ENCODE measurements at regions not wholly inside any gene's neighbourhood (a gene's known extent, or its start where the extent isn't known, plus 50 kb on each side); places are given as distances from the start of the nearest gene placed in this dataset.
"Not testable (repeated sequence)": the region's sequence is repeated elsewhere in the genome, so short reads cannot be mapped to it uniquely, and the experiment has no call there.

- Histone ChIP-seq H3K27ac (ENCODE audit: low read length) (no peak overlapping the region), H3K4me3 (ENCODE audit: low read depth in 2 of 2, low read length in 2 of 2) (no peak overlapping the region), H3K27me3 (ENCODE audit: control insufficient read depth, insufficient read depth, low read length) (no peaks in the 10 kb centered on the region), H3K4me1 (ENCODE audit: control insufficient read depth, insufficient read depth, low read length) (no peaks in the 10 kb centered on the region), H3K36me3 (ENCODE audit: control insufficient read depth, insufficient read depth, low read length) (no peaks in the 10 kb centered on the region), H3K9me3 (ENCODE audit: control insufficient read depth, insufficient read depth, low read depth, low read length) (no peaks in the 10 kb centered on the region)
- POLR2A ChIA-PET: no interaction called here
- no TSS peak for BruUV-seq (replicated peaks)
- intact Hi-C loops (cut with micrococcal nuclease; ENCODE audit: unreplicated experiment): no loop called here
- DNase-seq (ENCODE audit: low read depth, low spot score) (no peak), ATAC-seq (no peak)
- TF ChIP-seq CTCF (IDR thresholded peaks at IDR 0.05) (no peak), SIN3A (IDR thresholded peaks at IDR 0.05; ENCODE audit: borderline replicate concordance, insufficient read depth, low read depth, low read length) (no peak), TCF7L2 (IDR thresholded peaks at IDR 0.05; ENCODE audit: low read depth, low read length) (no peak), POLR2AphosphoS5 (IDR thresholded peaks at IDR 0.05; ENCODE audit: low read depth, low read length) (no peak), REST (IDR thresholded peaks at IDR 0.05; ENCODE audit: insufficient read depth in 1 of 2, low read depth in 2 of 2, low read length in 1 of 2) (no peak)
- CTCF ChIA-PET: no interaction called here
- in situ Hi-C loops (cut with HindIII; ENCODE audit: low pct_unique_long_range_greater_than_20kb, low sequenced_read_pairs): no loop called here
Measured at GRCh38 chr12:19772776-19773175, 333.5 kb downstream of the AEBP2 start.

DNA sequence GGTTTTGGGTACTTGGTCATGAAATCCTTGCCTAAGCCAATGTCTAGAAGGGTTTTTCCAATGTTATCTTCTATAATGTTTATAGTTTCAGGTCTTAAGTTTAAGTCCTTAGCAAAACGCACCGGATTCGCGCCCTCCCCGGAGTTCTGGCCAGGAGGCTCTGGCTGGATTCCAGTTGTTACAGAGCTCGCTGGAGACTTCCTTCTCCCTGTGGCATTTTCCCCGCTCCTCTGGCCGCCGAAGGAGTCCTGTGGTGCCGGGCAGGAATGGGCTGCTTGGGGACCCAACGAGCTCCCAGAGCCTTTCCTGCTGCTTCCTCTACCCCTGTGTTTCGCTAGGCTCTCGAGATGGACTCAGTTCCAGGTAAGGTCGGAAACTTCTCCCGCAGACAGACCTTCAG lies 335.9 kb downstream of the AEBP2 start:
- H3K9me3 ChIP-seq (ENCODE audit: control insufficient read depth, insufficient read depth, low read depth, low read length): no peaks in the 10 kb centered on the region
- H3K27ac ChIP-seq (ENCODE audit: low read length): no peak overlapping the region
- intact Hi-C loops (cut with micrococcal nuclease; ENCODE audit: unreplicated experiment): no loop called here
- DNase-seq (ENCODE audit: low read depth, low spot score) (no peak), ATAC-seq (no peak)
- no peak overlapping the region for H3K4me3 ChIP-seq (ENCODE audit: low read depth in 2 of 2, low read length in 2 of 2)
- in situ Hi-C loops (cut with HindIII; ENCODE audit: low pct_unique_long_range_greater_than_20kb, low sequenced_read_pairs): no loop called here
- ChIA-PET POLR2A (no interaction called here), CTCF (no interaction called here)
- no peaks in the 10 kb centered on the region for H3K27me3 ChIP-seq (ENCODE audit: control insufficient read depth, insufficient read depth, low read length)
- no TSS peak for BruUV-seq (replicated peaks)
- TF ChIP-seq CTCF (IDR thresholded peaks at IDR 0.05): no peak
- TF ChIP-seq TCF7L2 (IDR thresholded peaks at IDR 0.05; ENCODE audit: low read depth, low read length): no peak
- TF ChIP-seq POLR2AphosphoS5 (IDR thresholded peaks at IDR 0.05; ENCODE audit: low read depth, low read length): no peak
- no peak for TF ChIP-seq REST (IDR thresholded peaks at IDR 0.05; ENCODE audit: insufficient read depth in 1 of 2, low read depth in 2 of 2, low read length in 1 of 2)
- TF ChIP-seq SIN3A (IDR thresholded peaks at IDR 0.05; ENCODE audit: borderline replicate concordance, insufficient read depth, low read depth, low read length): no peak
- no peaks in the 10 kb centered on the region for H3K4me1 ChIP-seq (ENCODE audit: control insufficient read depth, insufficient read depth, low read length)
- H3K36me3 ChIP-seq (ENCODE audit: control insufficient read depth, insufficient read depth, low read length): no peaks in the 10 kb centered on the region

- H3K4me1 ChIP-seq (ENCODE audit: control insufficient read depth, insufficient read depth, low read length); DNase-seq (ENCODE audit: low read depth, low spot score); in situ Hi-C loops (cut with HindIII; ENCODE audit: low pct_unique_long_range_greater_than_20kb, low sequenced_read_pairs); H3K36me3 ChIP-seq (ENCODE audit: control insufficient read depth, insufficient read depth, low read length); POLR2A ChIA-PET; intact Hi-C loops (cut with micrococcal nuclease; ENCODE audit: unreplicated experiment); BruUV-seq (replicated peaks); H3K27me3 ChIP-seq (ENCODE audit: control insufficient read depth, insufficient read depth, low read length); H3K9me3 ChIP-seq (ENCODE audit: control insufficient read depth, insufficient read depth, low read depth, low read length); ATAC-seq; H3K27ac ChIP-seq (ENCODE audit: low read length); H3K4me3 ChIP-seq (ENCODE audit: low read depth in 2 of 2, low read length in 2 of 2); CTCF ChIA-PET: not testable (repeated sequence)
Measured at GRCh38 chr12:19775976-19776375, 336.7 kb downstream of the AEBP2 start.
